PC-9 (cell line): ENCODE measurements at regions not wholly inside any gene's neighbourhood (a gene's known extent, or its start where the extent isn't known, plus 50 kb on each side); places are given as distances from the start of the nearest gene placed in this dataset.
A peak's percentile ranks its signal among the peaks of the same experiment; 100 is the strongest.

Experiments used
- BruUV-seq: library from RNA; stranded (reverse); fragments of 400-500 nt; replicated peaks from 2 replicates; lab custom pipeline; 2021; lab: Mats Ljungman, UMichigan
- CTCF ChIA-PET: fragments of 300-600 bp; sonication (Branson Sonifier 250); formaldehyde crosslinking; loops from one replicate; lab custom pipeline; 2022; ENCODE audit warnings: antibody characterized with exemption; lab: Charles Lee
- POLR2A ChIA-PET: fragments of 300-600 bp; sonication (Branson Sonifier 250); formaldehyde crosslinking; loops from one replicate; lab custom pipeline; 2022; ENCODE audit warnings: antibody characterized with exemption; ENCODE audit not compliant: unreplicated experiment; lab: Charles Lee
- DNase-seq, 2 experiments: peaks; one replicate each; pipeline versions ENCODE4 v3.0.0 to v3.0.0-alpha.2; 2015 to 2022; ENCODE audit warnings: mixed read lengths in 1 of 2
- H2AFZ ChIP-seq: fragments of 200-600 bp; sonication (generic); 2 replicates; pipeline ENCODE4 v1.8.1; 2017; ENCODE audit warnings: antibody characterized with exemption
- H3F3A ChIP-seq: fragments of 200-600 bp; sonication (generic); 2 replicates; pipeline ENCODE4 v1.8.1; 2017; ENCODE audit warnings: antibody characterized with exemption, mild to moderate bottlenecking, low read depth; ENCODE audit not compliant: insufficient read depth
- H3K27ac ChIP-seq: fragments of 200-600 bp; sonication (generic); 2 replicates; pipeline ENCODE4 v1.6.1; 2016; ENCODE audit warnings: mixed run types
- H3K27me3 ChIP-seq: fragments of 200-600 bp; sonication (generic); 2 replicates; pipeline ENCODE4 v1.6.1; 2016; ENCODE audit warnings: low read depth, mixed run types; ENCODE audit not compliant: insufficient read depth
- H3K36me3 ChIP-seq: fragments of 200-600 bp; sonication (generic); 2 replicates; pipeline ENCODE4 v1.6.1; 2016; ENCODE audit warnings: low read depth, mixed run types
- H3K4me1 ChIP-seq: fragments of 200-600 bp; sonication (generic); replicated peaks from 2 replicates; pipeline ENCODE4 v1.6.1; 2016; ENCODE audit warnings: mixed run types; ENCODE audit not compliant: insufficient read depth
- H3K4me2 ChIP-seq: fragments of 200-600 bp; sonication (generic); 2 replicates; pipeline ENCODE4 v1.6.1; 2017; ENCODE audit warnings: mixed run types
- H3K4me3 ChIP-seq: fragments of 200-600 bp; sonication (generic); 2 replicates; pipeline ENCODE4 v1.6.1; 2016; ENCODE audit warnings: mixed run types
- H3K79me2 ChIP-seq: fragments of 200-600 bp; sonication (generic); 2 replicates; pipeline ENCODE4 v1.6.1; 2017; ENCODE audit warnings: low read depth, mixed run types
- H3K9me2 ChIP-seq: fragments of 200-600 bp; sonication (generic); 2 replicates; pipeline ENCODE4 v1.8.1; 2017; ENCODE audit warnings: mild to moderate bottlenecking; ENCODE audit not compliant: insufficient read depth
- H3K9me3 ChIP-seq: fragments of 200-600 bp; sonication (generic); 2 replicates; pipeline ENCODE4 v1.8.1; 2016; ENCODE audit warnings: low read depth; ENCODE audit not compliant: insufficient read depth
- H4K20me1 ChIP-seq: fragments of 200-600 bp; sonication (generic); 2 replicates; pipeline ENCODE4 v1.8.1; 2017; ENCODE audit not compliant: insufficient read depth
- EZH2 ChIP-seq: fragments of 200-600 bp; sonication (generic); IDR thresholded peaks from 2 replicates; pipeline ENCODE4 v1.8.0; 2017; ENCODE audit warnings: antibody characterized with exemption, low read depth
- intact Hi-C: fragments of 100-400 bp; cut with micrococcal nuclease; formaldehyde crosslinking; loops from one replicate; pipeline ENCODE4 v1.10.0; 2022; ENCODE audit not compliant: unreplicated experiment
- TF ChIP-seq, protein P1 (sequence below): fragments of 200-600 bp; sonication (generic); conservative IDR thresholded peaks from 2 replicates; pipeline ENCODE4 v1.6.1; 2017; ENCODE audit warnings: mixed run types, antibody characterized with exemption, mild to moderate bottlenecking, moderate library complexity

DNA sequence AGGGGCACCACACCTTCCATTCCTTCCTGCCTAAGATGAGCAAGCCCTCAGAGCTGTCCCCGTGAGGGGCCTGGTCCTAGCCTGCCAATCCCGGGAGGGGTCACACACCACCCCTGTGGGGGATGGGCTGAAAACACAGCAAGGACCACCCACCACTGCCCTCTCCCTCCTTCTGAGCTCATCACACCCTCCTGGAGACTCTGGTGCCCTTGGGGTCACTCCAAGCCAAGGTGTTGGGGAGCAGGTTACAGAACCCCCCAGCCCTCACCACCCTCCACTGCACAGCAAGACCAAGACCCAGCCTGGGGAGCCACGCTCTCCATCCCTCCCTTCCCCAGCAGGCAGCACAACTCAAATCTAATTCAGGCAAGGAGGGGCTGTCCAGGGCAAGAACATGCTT lies 60.5 kb upstream of the PPP1R26 start:
- Histone ChIP-seq H3F3A (peaks cover 2% of the 10 kb centered on the region; the same call in 1 of the 2 replicates), H3K27me3 (no peaks in the 10 kb centered on the region), H3K9me2 (no peaks in the 10 kb centered on the region), H4K20me1 (no peaks in the 10 kb centered on the region), H3K36me3 (no peaks in the 10 kb centered on the region), H2AFZ (no peak overlapping the region), H3K4me2 (peak overlapping the region; percentile 23; the same call in 1 of the 2 replicates), H3K79me2 (no peaks in the 10 kb centered on the region), H3K4me3 (no peak overlapping the region), H3K27ac (no peak overlapping the region), H3K4me1 (peaks cover 17% of the 10 kb centered on the region), H3K9me3 (no peaks in the 10 kb centered on the region)
- ChIA-PET POLR2A (no interaction called here), CTCF (no interaction called here)
- BruUV-seq: no TSS peak
- no peak for DNase-seq
- TF ChIP-seq EZH2: no peak
- TF ChIP-seq, protein P1, sequence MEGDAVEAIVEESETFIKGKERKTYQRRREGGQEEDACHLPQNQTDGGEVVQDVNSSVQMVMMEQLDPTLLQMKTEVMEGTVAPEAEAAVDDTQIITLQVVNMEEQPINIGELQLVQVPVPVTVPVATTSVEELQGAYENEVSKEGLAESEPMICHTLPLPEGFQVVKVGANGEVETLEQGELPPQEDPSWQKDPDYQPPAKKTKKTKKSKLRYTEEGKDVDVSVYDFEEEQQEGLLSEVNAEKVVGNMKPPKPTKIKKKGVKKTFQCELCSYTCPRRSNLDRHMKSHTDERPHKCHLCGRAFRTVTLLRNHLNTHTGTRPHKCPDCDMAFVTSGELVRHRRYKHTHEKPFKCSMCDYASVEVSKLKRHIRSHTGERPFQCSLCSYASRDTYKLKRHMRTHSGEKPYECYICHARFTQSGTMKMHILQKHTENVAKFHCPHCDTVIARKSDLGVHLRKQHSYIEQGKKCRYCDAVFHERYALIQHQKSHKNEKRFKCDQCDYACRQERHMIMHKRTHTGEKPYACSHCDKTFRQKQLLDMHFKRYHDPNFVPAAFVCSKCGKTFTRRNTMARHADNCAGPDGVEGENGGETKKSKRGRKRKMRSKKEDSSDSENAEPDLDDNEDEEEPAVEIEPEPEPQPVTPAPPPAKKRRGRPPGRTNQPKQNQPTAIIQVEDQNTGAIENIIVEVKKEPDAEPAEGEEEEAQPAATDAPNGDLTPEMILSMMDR: no peak
- intact Hi-C loops: no loop called here

DNA sequence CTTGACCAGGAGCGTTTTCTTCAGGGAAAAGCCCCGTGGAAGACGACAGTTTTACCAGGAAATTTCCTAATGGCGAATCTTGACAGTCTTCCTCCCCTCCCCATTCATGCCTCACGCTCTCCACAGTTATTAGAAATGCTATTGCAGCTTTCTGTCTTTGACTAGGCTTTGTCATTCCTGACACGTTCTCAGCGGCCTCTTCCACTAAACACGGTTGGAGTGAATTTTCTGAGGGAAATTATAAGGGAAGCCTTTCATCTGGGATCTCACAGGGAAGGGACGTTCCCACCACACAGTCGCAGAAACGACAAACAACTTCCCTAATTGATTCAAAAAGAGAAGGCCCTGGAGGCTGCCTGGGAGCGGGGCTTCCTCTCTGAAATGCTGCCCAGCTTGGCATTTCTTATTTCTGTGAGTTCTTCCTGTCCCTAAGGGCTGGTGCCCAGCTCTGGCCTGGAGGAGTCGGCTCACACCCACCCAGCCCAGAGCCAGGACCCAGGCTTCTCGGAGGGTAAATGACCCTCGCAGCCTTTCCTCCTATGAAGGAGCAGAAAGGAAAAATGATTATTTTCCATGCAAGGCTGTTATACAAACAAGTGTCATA lies 57.1 kb upstream of the PPP1R26 start:
- H4K20me1 ChIP-seq: no peaks in the 10 kb centered on the region
- H3K4me3 ChIP-seq: no peak overlapping the region
- peaks cover 10% of the 10 kb centered on the region; the same call in 1 of the 2 replicates for H3K4me1 ChIP-seq
- DNase-seq: no peak
- no peaks in the 10 kb centered on the region for H3K27me3 ChIP-seq
- POLR2A ChIA-PET: no interaction called here
- H3K4me2 ChIP-seq: no peak overlapping the region
- H2AFZ ChIP-seq: no peak overlapping the region
- no TSS peak for BruUV-seq
- intact Hi-C loops: no loop called here
- no peaks in the 10 kb centered on the region for H3K36me3 ChIP-seq
- no peaks in the 10 kb centered on the region for H3F3A ChIP-seq
- CTCF ChIA-PET: no interaction called here
- H3K9me2 ChIP-seq: no peaks in the 10 kb centered on the region
- no peaks in the 10 kb centered on the region for H3K79me2 ChIP-seq
- H3K27ac ChIP-seq: no peak overlapping the region
- H3K9me3 ChIP-seq: no peaks in the 10 kb centered on the region
- no peak for TF ChIP-seq EZH2
- TF ChIP-seq, protein P1: no peak

DNA sequence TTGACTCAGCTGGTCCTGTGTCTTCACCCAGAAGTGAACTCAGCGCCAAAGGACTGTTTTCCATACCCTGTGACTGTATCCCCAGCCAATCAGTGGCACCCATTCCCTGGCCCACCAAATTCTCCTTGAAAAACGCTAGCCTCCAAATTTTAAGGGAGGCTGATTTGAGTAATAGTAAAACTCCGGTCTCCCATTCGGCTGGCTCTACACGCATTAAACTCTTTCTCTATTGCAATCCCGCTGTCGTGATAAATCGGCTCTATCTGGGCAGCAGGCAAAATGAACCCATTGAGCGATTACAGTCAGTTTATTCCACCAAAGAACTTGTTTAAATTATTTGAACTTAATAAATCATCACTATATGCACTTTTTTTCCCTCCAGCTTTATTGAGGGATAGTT lies 55.9 kb upstream of the PPP1R26 start:
- H3K27me3 ChIP-seq: no peaks in the 10 kb centered on the region
- H2AFZ ChIP-seq: no peak overlapping the region
- no peak overlapping the region for H3K4me3 ChIP-seq
- H4K20me1 ChIP-seq: no peaks in the 10 kb centered on the region
- no peak overlapping the region for H3K4me2 ChIP-seq
- no peaks in the 10 kb centered on the region for H3K9me3 ChIP-seq
- no peak for TF ChIP-seq EZH2
- TF ChIP-seq, protein P1: no peak
- H3K9me2 ChIP-seq: no peaks in the 10 kb centered on the region
- peaks cover 7% of the 10 kb centered on the region; the same call in 1 of the 2 replicates for H3K4me1 ChIP-seq
- H3K36me3 ChIP-seq: no peaks in the 10 kb centered on the region
- H3K27ac ChIP-seq: no peak overlapping the region
- intact Hi-C loops: no loop called here
- BruUV-seq: no TSS peak
- no peak for DNase-seq
- ChIA-PET CTCF (interaction anchor here (0.7 kb wide), 1 partner anchor 323 kb away, joined by 6 read pairs; no protein-coding TSS in a partner anchor), POLR2A (no interaction called here)
- H3K79me2 ChIP-seq: no peaks in the 10 kb centered on the region
- H3F3A ChIP-seq: no peaks in the 10 kb centered on the region
